ENCODE measurements at regions not wholly inside any gene's neighbourhood (a gene's known extent, or its start where the extent isn't known, plus 50 kb on each side); places are given as distances from the start of the nearest gene placed in this dataset.

- Histone ChIP-seq H3K36me3 (ENCODE audit: control insufficient read depth in 2 of 2, extremely low read depth in 1 of 2, insufficient read depth in 2 of 2, low read length in 2 of 2) (no peaks in the 10 kb centered on the region), H3K4me3 (ENCODE audit: control insufficient read depth in 2 of 3, extremely low read depth in 1 of 3, insufficient read depth in 2 of 3, low read depth in 1 of 3, low read length in 3 of 3) (no peak overlapping the region), H3K27ac (ENCODE audit: control insufficient read depth, insufficient read depth, low read length) (no peak overlapping the region), H3K27me3 (ENCODE audit: control insufficient read depth, extremely low read depth, insufficient read depth, low read length) (no peaks in the 10 kb centered on the region), H3K9me3 (ENCODE audit: control insufficient read depth, low read depth, low read length) (no peaks in the 10 kb centered on the region), H3K79me2 (ENCODE audit: control insufficient read depth, insufficient read depth, low read length) (no peaks in the 10 kb centered on the region), H3K4me1 (ENCODE audit: control insufficient read depth, extremely low read depth, insufficient read depth, low read length) (no peaks in the 10 kb centered on the region), H3K9ac (ENCODE audit: control insufficient read depth, extremely low read depth, insufficient read depth, low read length) (no peak overlapping the region), H4K20me1 (ENCODE audit: control insufficient read depth, extremely low read depth, insufficient read depth, low read length) (no peaks in the 10 kb centered on the region), H2AFZ (ENCODE audit: control insufficient read depth, low read length) (no peak overlapping the region), H3K4me2 (ENCODE audit: control insufficient read depth, extremely low read depth, insufficient read depth, low read depth, low read length) (no peak overlapping the region), H3K9me1 (ENCODE audit: control insufficient read depth, extremely low read depth, insufficient read depth, low read length) (no peaks in the 10 kb centered on the region)
- DNase-seq (ENCODE audit: low read depth, low spot score) = no peak
- no peak for TF ChIP-seq EZH2 (IDR thresholded peaks at IDR 0.05; ENCODE audit: low read length)
- TF ChIP-seq CTCF (optimal IDR thresholded peaks at IDR 0.05 in 1 of 3, IDR thresholded peaks at IDR 0.05 in 1 of 3, conservative IDR thresholded peaks at IDR 0.05 in 1 of 3; ENCODE audit: extremely low read depth in 1 of 3, insufficient read depth in 2 of 3, low read length in 3 of 3) = no peak
- FAIRE-seq = no peak
- dilution Hi-C loops (cut with MboI; ENCODE audit: extremely low pct_ligation_motif_present, low sequenced_read_pairs) = no loop called here
Measured at GRCh38 chr9:27853529-27853928, 280.2 kb upstream of the C9orf72 start.

- FAIRE-seq = no peak
- H3K9ac ChIP-seq (ENCODE audit: control insufficient read depth, extremely low read depth, insufficient read depth, low read length) = no peak overlapping the region
- no peaks in the 10 kb centered on the region for H3K9me1 ChIP-seq (ENCODE audit: control insufficient read depth, extremely low read depth, insufficient read depth, low read length)
- no peak overlapping the region for H3K4me2 ChIP-seq (ENCODE audit: control insufficient read depth, extremely low read depth, insufficient read depth, low read depth, low read length)
- no peak overlapping the region for H3K27ac ChIP-seq (ENCODE audit: control insufficient read depth, insufficient read depth, low read length)
- TF ChIP-seq CTCF (optimal IDR thresholded peaks at IDR 0.05 in 1 of 3, IDR thresholded peaks at IDR 0.05 in 1 of 3, conservative IDR thresholded peaks at IDR 0.05 in 1 of 3; ENCODE audit: extremely low read depth in 1 of 3, insufficient read depth in 2 of 3, low read length in 3 of 3) (no peak), EZH2 (IDR thresholded peaks at IDR 0.05; ENCODE audit: low read length) (no peak)
- no peaks in the 10 kb centered on the region for H3K36me3 ChIP-seq (ENCODE audit: control insufficient read depth in 2 of 2, extremely low read depth in 1 of 2, insufficient read depth in 2 of 2, low read length in 2 of 2)
- no peaks in the 10 kb centered on the region for H3K79me2 ChIP-seq (ENCODE audit: control insufficient read depth, insufficient read depth, low read length)
- no peak for DNase-seq (ENCODE audit: low read depth, low spot score)
- no peaks in the 10 kb centered on the region for H3K27me3 ChIP-seq (ENCODE audit: control insufficient read depth, extremely low read depth, insufficient read depth, low read length)
- dilution Hi-C loops (cut with MboI; ENCODE audit: extremely low pct_ligation_motif_present, low sequenced_read_pairs) = no loop called here
- H3K9me3 ChIP-seq (ENCODE audit: control insufficient read depth, low read depth, low read length) = no peaks in the 10 kb centered on the region
- no peaks in the 10 kb centered on the region for H4K20me1 ChIP-seq (ENCODE audit: control insufficient read depth, extremely low read depth, insufficient read depth, low read length)
- H3K4me3 ChIP-seq (ENCODE audit: control insufficient read depth in 2 of 3, extremely low read depth in 1 of 3, insufficient read depth in 2 of 3, low read depth in 1 of 3, low read length in 3 of 3) = no peak overlapping the region
- no peaks in the 10 kb centered on the region for H3K4me1 ChIP-seq (ENCODE audit: control insufficient read depth, extremely low read depth, insufficient read depth, low read length)
- no peak overlapping the region for H2AFZ ChIP-seq (ENCODE audit: control insufficient read depth, low read length)
Measured at GRCh38 chr9:27856054-27856453, 282.8 kb upstream of the C9orf72 start.

All from keratinocyte (primary cell).